Testis (tissue), 2 donors: ENCODE measurements at regions not wholly inside any gene's neighbourhood (a gene's known extent, or its start where the extent isn't known, plus 50 kb on each side); places are given as distances from the start of the nearest gene placed in this dataset.

Experiments used
- DNase-seq: peaks from one replicate; pipeline ENCODE4 v3.0.0-alpha.2; 2019
- H3K27ac ChIP-seq, 2 donors: fragments of 200-600 bp; sonication (generic); one replicate each; pipeline ENCODE4 v1.5.1; 2019
- H3K27me3 ChIP-seq: fragments of 200-600 bp; sonication (generic); one replicate; pipeline ENCODE4 v1.5.1; 2019
- H3K36me3 ChIP-seq: fragments of 200-600 bp; sonication (generic); one replicate; pipeline ENCODE4 v1.5.1; 2017; ENCODE audit warnings: low read depth; ENCODE audit errors: missing control alignments
- H3K4me1 ChIP-seq: fragments of 200-600 bp; sonication (generic); one replicate; pipeline ENCODE4 v1.5.1; 2019
- H3K4me3 ChIP-seq, 2 donors: fragments of 200-600 bp; sonication (generic); one replicate each; pipeline ENCODE4 v1.5.1; 2017 to 2019
- H3K9me3 ChIP-seq: fragments of 200-600 bp; sonication (generic); one replicate; pipeline ENCODE4 v1.5.1; 2017
- POLR2A ChIP-seq: fragments of 450-650 bp; IDR thresholded peaks from one replicate; pipeline ENCODE4 v1.6.1; 2017; ENCODE audit warnings: antibody characterized with exemption, mild to moderate bottlenecking, moderate library complexity
- WGBS, 2 donors: methylation state at CpG; one replicate each; pipeline ENCODE4 v1.1.5; 2018; 5-methylcytosine and 5-hydroxymethylcytosine counted together
- intact Hi-C: fragments of 100-400 bp; cut with DNase I; formaldehyde crosslinking; loops from one replicate; pipeline ENCODE4 v1.15.1; 2023; ENCODE audit warnings: low total_unique reads
- TF ChIP-seq, protein P1 (sequence below), 3 experiments: fragments of 450-650 bp in 2 of 3; fragments of 200-600 bp in 1 of 3; sonication (generic) in 1 of 3; IDR thresholded peaks; one replicate each; pipeline ENCODE4 v1.5.1; 2016 to 2019; ENCODE audit warnings: antibody characterized with exemption in 3 of 3, mild to moderate bottlenecking in 2 of 3, moderate library complexity in 1 of 3

GRCh38 chr12:88381466-88381865, 198.8 kb downstream of the KITLG start:
- TF ChIP-seq, protein P1, sequence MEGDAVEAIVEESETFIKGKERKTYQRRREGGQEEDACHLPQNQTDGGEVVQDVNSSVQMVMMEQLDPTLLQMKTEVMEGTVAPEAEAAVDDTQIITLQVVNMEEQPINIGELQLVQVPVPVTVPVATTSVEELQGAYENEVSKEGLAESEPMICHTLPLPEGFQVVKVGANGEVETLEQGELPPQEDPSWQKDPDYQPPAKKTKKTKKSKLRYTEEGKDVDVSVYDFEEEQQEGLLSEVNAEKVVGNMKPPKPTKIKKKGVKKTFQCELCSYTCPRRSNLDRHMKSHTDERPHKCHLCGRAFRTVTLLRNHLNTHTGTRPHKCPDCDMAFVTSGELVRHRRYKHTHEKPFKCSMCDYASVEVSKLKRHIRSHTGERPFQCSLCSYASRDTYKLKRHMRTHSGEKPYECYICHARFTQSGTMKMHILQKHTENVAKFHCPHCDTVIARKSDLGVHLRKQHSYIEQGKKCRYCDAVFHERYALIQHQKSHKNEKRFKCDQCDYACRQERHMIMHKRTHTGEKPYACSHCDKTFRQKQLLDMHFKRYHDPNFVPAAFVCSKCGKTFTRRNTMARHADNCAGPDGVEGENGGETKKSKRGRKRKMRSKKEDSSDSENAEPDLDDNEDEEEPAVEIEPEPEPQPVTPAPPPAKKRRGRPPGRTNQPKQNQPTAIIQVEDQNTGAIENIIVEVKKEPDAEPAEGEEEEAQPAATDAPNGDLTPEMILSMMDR (IDR thresholded peaks at IDR 0.05), result no peak
- no peak for TF ChIP-seq POLR2A
- Histone ChIP-seq H3K4me1 (no peaks in the 10 kb centered on the region), H3K27ac (no peak overlapping the region), H3K9me3 (no peaks in the 10 kb centered on the region), H3K4me3 (no peak overlapping the region), H3K27me3 (no peaks in the 10 kb centered on the region), H3K36me3 (no peaks in the 10 kb centered on the region)
- DNase-seq, result no peak
- WGBS, 2 donors, result 77 to 83% methylated on average over 3 of the region's 3 CpGs
- intact Hi-C loops, result no loop called here

- intact Hi-C loops, result no loop called here
- 58 to 89% methylated on average over 1 of the region's 1 CpG for WGBS, 2 donors
- H3K9me3 ChIP-seq, result no peaks in the 10 kb centered on the region
- DNase-seq, result no peak
- no peaks in the 10 kb centered on the region for H3K27me3 ChIP-seq
- no peaks in the 10 kb centered on the region for H3K36me3 ChIP-seq
- no peaks in the 10 kb centered on the region for H3K4me1 ChIP-seq
- H3K4me3 ChIP-seq, result no peak overlapping the region
- no peak overlapping the region for H3K27ac ChIP-seq
- TF ChIP-seq, protein P1 (IDR thresholded peaks at IDR 0.05), result no peak
- no peak for TF ChIP-seq POLR2A
Observed at GRCh38 chr12:88383405-88383804, 196.9 kb downstream of the KITLG start.

DNA sequence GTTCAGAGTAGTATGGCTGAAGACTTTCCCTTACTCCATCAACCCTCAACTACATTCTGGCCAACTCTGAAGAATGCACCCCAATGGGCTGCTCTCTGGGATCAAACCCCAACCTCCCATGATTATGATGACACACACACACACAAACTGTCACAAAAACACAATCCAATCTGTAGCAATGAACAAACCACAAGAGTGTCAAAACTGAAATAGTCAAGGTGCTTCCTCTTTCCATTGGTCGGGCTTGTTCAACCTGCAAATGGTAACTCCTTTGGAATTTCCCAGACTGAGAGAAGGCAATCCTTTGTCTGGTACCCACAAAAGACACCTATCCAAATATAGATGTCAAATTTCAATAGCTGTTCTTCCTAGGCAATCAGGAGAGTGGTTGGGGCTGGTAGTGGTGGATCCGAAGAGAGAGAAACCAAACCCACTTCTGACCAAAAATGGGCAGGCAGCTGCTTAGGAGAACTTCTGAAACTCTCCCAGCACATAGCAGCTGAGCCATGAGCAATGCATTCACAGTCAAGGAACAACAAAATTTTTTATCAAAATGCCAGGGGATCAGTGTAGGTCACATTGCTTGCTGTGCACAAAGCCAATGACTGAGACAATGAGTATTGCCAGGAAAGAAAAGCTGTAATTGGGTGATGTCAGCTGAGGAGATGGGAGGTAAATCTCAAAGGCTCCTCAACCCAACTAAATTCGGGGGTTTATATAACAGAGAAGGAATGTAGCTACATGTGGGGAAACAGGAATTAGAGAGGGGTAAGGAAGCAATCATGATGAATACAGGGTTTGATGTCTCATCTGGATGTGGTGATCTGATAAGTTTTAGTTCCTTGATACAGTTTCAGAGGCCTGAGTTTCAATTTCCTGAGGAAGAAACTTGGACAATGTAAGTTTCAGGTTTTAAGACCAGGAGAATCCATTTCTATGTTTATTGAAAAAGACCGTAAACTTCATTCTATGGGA, 191.4 kb downstream of the KITLG start:
- no peak for DNase-seq
- Histone ChIP-seq H3K36me3 (no peaks in the 10 kb centered on the region), H3K9me3 (no peaks in the 10 kb centered on the region), H3K4me3 (no peak overlapping the region), H3K27me3 (no peaks in the 10 kb centered on the region), H3K27ac (no peak overlapping the region), H3K4me1 (peaks cover 10% of the 10 kb centered on the region)
- 94 to 96% methylated on average over 4 of the region's 4 CpGs for WGBS, 2 donors
- intact Hi-C loops, result no loop called here
- TF ChIP-seq POLR2A, result no peak
- TF ChIP-seq, protein P1 (IDR thresholded peaks at IDR 0.05), result no peak

- intact Hi-C loops, result no loop called here
- Histone ChIP-seq H3K9me3 (no peaks in the 10 kb centered on the region), H3K36me3 (no peaks in the 10 kb centered on the region), H3K27me3 (no peaks in the 10 kb centered on the region), H3K4me1 (peaks cover 10% of the 10 kb centered on the region), H3K4me3 (no peak overlapping the region), H3K27ac (no peak overlapping the region)
- DNase-seq, result no peak
- TF ChIP-seq, protein P1 (IDR thresholded peaks at IDR 0.05), result no peak
- no peak for TF ChIP-seq POLR2A
- WGBS, 2 donors, result 28 to 30% methylated on average over 3 of the region's 3 CpGs
Observed at GRCh38 chr12:88390811-88391210, 189.5 kb downstream of the KITLG start.
